ENCODE measurements at regions not wholly inside any gene's neighbourhood (a gene's known extent, or its start where the extent isn't known, plus 50 kb on each side); places are given as distances from the start of the nearest gene placed in this dataset.

- Mint-ChIP-seq H3K36me3 (peaks cover 0 to 3% (median 0%) of the 10 kb centered on the region in 3 donors), H3K27ac (peak overlapping the region in 1 of 10 donors; percentile 82), H3K4me3 (peak overlapping the region in 5 of 10 donors; percentile 1 to 50 (median 41)), H3K4me1 (peaks cover 3 to 12% (median 10%) of the 10 kb centered on the region in 4 donors), H3K9me3 (no peaks in the 10 kb centered on the region), H3K27me3 (peaks cover 9 to 49% (median 17%) of the 10 kb centered on the region in 5 donors)
- ATAC-seq (no peak), DNase-seq (no peak)
- POLR2A ChIA-PET: no interaction called here
Observed at GRCh38 chr18:76565238-76566173, 70.5 kb upstream of the ZNF516 start.

- Mint-ChIP-seq H3K27me3 (peaks cover 11 to 51% (median 17%) of the 10 kb centered on the region in 5 donors), H3K9me3 (no peaks in the 10 kb centered on the region), H3K4me3 (peak overlapping the region in 2 of 10 donors; percentile 1 to 47), H3K36me3 (peaks cover 0 to 3% (median 0%) of the 10 kb centered on the region in 3 donors), H3K4me1 (peaks cover 3 to 12% (median 10%) of the 10 kb centered on the region in 4 donors), H3K27ac (no peak overlapping the region)
- POLR2A ChIA-PET: no interaction called here
- DNase-seq (no peak), ATAC-seq (no peak)
Observed at GRCh38 chr18:76564655-76565237, 69.7 kb upstream of the ZNF516 start.

- Mint-ChIP-seq H3K4me3 (no peak overlapping the region), H3K27me3 (peaks cover 11 to 50% (median 19%) of the 10 kb centered on the region in 5 donors), H3K27ac (no peak overlapping the region), H3K4me1 (peaks cover 3 to 12% (median 10%) of the 10 kb centered on the region in 4 donors), H3K9me3 (no peaks in the 10 kb centered on the region), H3K36me3 (peaks cover 0 to 3% (median 0%) of the 10 kb centered on the region in 3 donors)
- DNase-seq (no peak), ATAC-seq (no peak)
- POLR2A ChIA-PET: no interaction called here
Observed at GRCh38 chr18:76564117-76564516, 69.1 kb upstream of the ZNF516 start.

GRCh38 chr18:76562286-76563122, 67.5 kb upstream of the ZNF516 start:
- H3K27me3 Mint-ChIP-seq: peaks cover 9 to 56% (median 17%) of the 10 kb centered on the region in 5 donors
- POLR2A ChIA-PET: no interaction called here
- no peaks in the 10 kb centered on the region for H3K9me3 Mint-ChIP-seq
- peaks cover 3 to 12% (median 10%) of the 10 kb centered on the region in 4 donors for H3K4me1 Mint-ChIP-seq
- H3K36me3 Mint-ChIP-seq: peaks cover 0 to 3% (median 0%) of the 10 kb centered on the region in 3 donors
- DNase-seq: no peak
- H3K27ac Mint-ChIP-seq: no peak overlapping the region
- ATAC-seq: no peak
- no peak overlapping the region for H3K4me3 Mint-ChIP-seq

GRCh38 chr18:76558881-76559667, 64.0 kb upstream of the ZNF516 start:
- no peak overlapping the region for H3K27ac Mint-ChIP-seq
- H3K36me3 Mint-ChIP-seq: peaks cover 0 to 3% (median 0%) of the 10 kb centered on the region in 3 donors
- no peaks in the 10 kb centered on the region for H3K4me1 Mint-ChIP-seq
- DNase-seq (no peak), ATAC-seq (no peak)
- H3K4me3 Mint-ChIP-seq: no peak overlapping the region
- H3K9me3 Mint-ChIP-seq: no peaks in the 10 kb centered on the region
- POLR2A ChIA-PET: no interaction called here
- peaks cover 3 to 40% (median 13%) of the 10 kb centered on the region in 5 donors for H3K27me3 Mint-ChIP-seq

GRCh38 chr18:76557026-76557575, 62.1 kb upstream of the ZNF516 start:
- POLR2A ChIA-PET: interaction anchor here (0.6 kb wide), 1 partner anchor 20 kb away, joined by 6 read pairs; no protein-coding TSS in a partner anchor
- Mint-ChIP-seq H3K4me1 (no peaks in the 10 kb centered on the region), H3K4me3 (no peak overlapping the region), H3K36me3 (peaks cover 0 to 3% (median 0%) of the 10 kb centered on the region in 3 donors), H3K27me3 (peaks cover 3 to 25% (median 13%) of the 10 kb centered on the region in 5 donors), H3K27ac (no peak overlapping the region), H3K9me3 (no peaks in the 10 kb centered on the region)
- ATAC-seq (no peak), DNase-seq (no peak)

GRCh38 chr18:76554547-76555222, 59.6 kb upstream of the ZNF516 start:
- Mint-ChIP-seq H3K4me1 (no peaks in the 10 kb centered on the region), H3K4me3 (no peak overlapping the region), H3K27ac (no peak overlapping the region), H3K36me3 (peaks cover 0 to 1% (median 0%) of the 10 kb centered on the region in 3 donors), H3K27me3 (peaks cover 0 to 24% (median 13%) of the 10 kb centered on the region in 5 donors), H3K9me3 (no peaks in the 10 kb centered on the region)
- POLR2A ChIA-PET: no interaction called here
- ATAC-seq (no peak), DNase-seq (no peak)

- Mint-ChIP-seq H3K27me3 (peaks cover 1 to 22% (median 10%) of the 10 kb centered on the region in 5 donors), H3K36me3 (peaks cover 0 to 4% (median 0%) of the 10 kb centered on the region in 3 donors), H3K9me3 (no peaks in the 10 kb centered on the region), H3K4me3 (no peak overlapping the region), H3K27ac (no peak overlapping the region), H3K4me1 (no peaks in the 10 kb centered on the region)
- POLR2A ChIA-PET: no interaction called here
- DNase-seq (no peak), ATAC-seq (no peak)
Observed at GRCh38 chr18:76553715-76554546, 58.9 kb upstream of the ZNF516 start.

GRCh38 chr18:76548541-76548940, 53.5 kb upstream of the ZNF516 start:
- ATAC-seq (no peak), DNase-seq (no peak)
- Mint-ChIP-seq H3K9me3 (no peaks in the 10 kb centered on the region), H3K4me3 (no peak overlapping the region), H3K4me1 (peaks cover 0 to 4% (median 0%) of the 10 kb centered on the region in 4 donors), H3K27ac (no peak overlapping the region), H3K27me3 (peaks cover 2 to 11% (median 5%) of the 10 kb centered on the region in 5 donors), H3K36me3 (peaks cover 0 to 4% (median 0%) of the 10 kb centered on the region in 3 donors)
- POLR2A ChIA-PET: no interaction called here

- Mint-ChIP-seq H3K27ac (no peak overlapping the region), H3K36me3 (peaks cover 0 to 4% (median 0%) of the 10 kb centered on the region in 3 donors), H3K9me3 (no peaks in the 10 kb centered on the region), H3K27me3 (peaks cover 4 to 11% (median 7%) of the 10 kb centered on the region in 5 donors), H3K4me3 (no peak overlapping the region), H3K4me1 (peaks cover 0 to 4% (median 0%) of the 10 kb centered on the region in 4 donors)
- POLR2A ChIA-PET: no interaction called here
- ATAC-seq (no peak), DNase-seq (no peak)
Observed at GRCh38 chr18:76547296-76547695, 52.3 kb upstream of the ZNF516 start.
